ENCODE measurements at regions not wholly inside any gene's neighbourhood (a gene's known extent, or its start where the extent isn't known, plus 50 kb on each side); places are given as distances from the start of the nearest gene placed in this dataset.

- POLR2A ChIA-PET, result interaction anchor here (0.6 kb wide), 1 partner anchor 356 kb away, joined by 3 read pairs; no protein-coding TSS in a partner anchor
- no peak overlapping the region for H3K4me3 ChIP-seq (ENCODE audit: low read depth in 2 of 2, low read length in 1 of 2)
- WGBS (ENCODE audit: low lambda C conversion rate), result 24% methylated on average over 4 of the region's 4 CpGs
- DNase-seq, result no peak
- H3K36me3 ChIP-seq (replicated peaks in 1 of 2; ENCODE audit: control insufficient read depth in 1 of 2, insufficient read depth in 2 of 2, low read length in 1 of 2), result no peaks in the 10 kb centered on the region
- CTCF ChIA-PET, result interaction anchor here (1.4 to 1.6 kb wide), 2 partner anchors 15 to 18 kb away, joined by 3 read pairs; no protein-coding TSS in a partner anchor
- no peaks in the 10 kb centered on the region for H3K27me3 ChIP-seq (ENCODE audit: insufficient read depth)
- H3K9me3 ChIP-seq, result no peaks in the 10 kb centered on the region
- H3K27ac ChIP-seq (ENCODE audit: low read depth in 2 of 2, low read length in 1 of 2), result no peak overlapping the region
- no peaks in the 10 kb centered on the region for H4K20me1 ChIP-seq (ENCODE audit: insufficient read depth)
- H3F3A ChIP-seq (replicated peaks; ENCODE audit: insufficient read depth), result no peaks in the 10 kb centered on the region
- no peaks in the 10 kb centered on the region; a peak in 1 of 4 replicates for H3K4me1 ChIP-seq (ENCODE audit: control insufficient read depth in 1 of 2, insufficient read depth in 2 of 2, low read depth in 1 of 2, low read length in 1 of 2)
- TF ChIP-seq SIN3A (IDR thresholded peaks at IDR 0.05; ENCODE audit: borderline replicate concordance, low read depth, low read length) (no peak), YY1 (IDR thresholded peaks at IDR 0.05; ENCODE audit: low read depth) (no peak), RAD21 (IDR thresholded peaks at IDR 0.05; ENCODE audit: low read length) (no peak), GABPA (IDR thresholded peaks at IDR 0.05; ENCODE audit: low read depth) (no peak), EZH2phosphoT487 (IDR thresholded peaks at IDR 0.05; ENCODE audit: borderline replicate concordance, low read depth) (no peak), ZBTB33 (IDR thresholded peaks at IDR 0.05; ENCODE audit: borderline replicate concordance, low read depth) (no peak), MEF2A (IDR thresholded peaks at IDR 0.05; ENCODE audit: borderline replicate concordance, low read depth) (no peak)
- no peak overlapping the region for H3K4me2 ChIP-seq
- H3K79me2 ChIP-seq (ENCODE audit: insufficient read depth), result no peaks in the 10 kb centered on the region
- no peaks in the 10 kb centered on the region for H3K9me2 ChIP-seq
- no peak overlapping the region for H2AFZ ChIP-seq (ENCODE audit: low read depth)
- H3K9ac ChIP-seq, result no peak overlapping the region
Observed at GRCh38 chr2:406876-407275, 119.0 kb upstream of the ALKAL2 start.

DNA sequence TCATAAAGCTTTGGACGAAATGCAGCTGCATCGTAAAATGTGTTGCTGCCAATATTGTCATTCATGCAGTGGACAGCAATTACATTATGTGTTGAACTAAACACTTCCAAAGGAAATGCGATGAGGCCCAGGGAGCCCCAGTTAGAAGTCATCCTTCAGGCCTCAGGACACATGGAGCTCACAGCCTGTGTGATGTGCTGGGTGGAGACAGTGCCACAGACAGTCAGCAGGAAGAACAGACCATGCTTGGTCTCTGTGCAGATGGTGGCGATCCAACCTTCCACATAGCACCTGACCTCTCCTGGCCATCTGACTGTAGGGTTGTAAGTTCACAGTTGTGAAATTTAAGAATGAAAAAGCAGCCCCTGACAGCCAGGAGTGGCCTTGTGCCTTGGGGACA is 118.3 kb upstream of the ALKAL2 start:
- no peaks in the 10 kb centered on the region for H4K20me1 ChIP-seq (ENCODE audit: insufficient read depth)
- no peaks in the 10 kb centered on the region for H3K36me3 ChIP-seq (replicated peaks in 1 of 2; ENCODE audit: control insufficient read depth in 1 of 2, insufficient read depth in 2 of 2, low read length in 1 of 2)
- no peak overlapping the region for H3K4me2 ChIP-seq
- no peak overlapping the region for H3K9ac ChIP-seq
- no peaks in the 10 kb centered on the region for H3K27me3 ChIP-seq (ENCODE audit: insufficient read depth)
- H3K27ac ChIP-seq (ENCODE audit: low read depth in 2 of 2, low read length in 1 of 2), result no peak overlapping the region
- DNase-seq, result peak; percentile 4
- H3K9me2 ChIP-seq, result no peaks in the 10 kb centered on the region
- H3K4me3 ChIP-seq (ENCODE audit: low read depth in 2 of 2, low read length in 1 of 2), result no peak overlapping the region
- peaks cover 0 to 3% of the 10 kb centered on the region in 2 experiments; a peak in 1 of 4 replicates for H3K4me1 ChIP-seq (ENCODE audit: control insufficient read depth in 1 of 2, insufficient read depth in 2 of 2, low read depth in 1 of 2, low read length in 1 of 2)
- no peaks in the 10 kb centered on the region for H3F3A ChIP-seq (replicated peaks; ENCODE audit: insufficient read depth)
- H3K79me2 ChIP-seq (ENCODE audit: insufficient read depth), result no peaks in the 10 kb centered on the region
- no peaks in the 10 kb centered on the region for H3K9me3 ChIP-seq
- no peak overlapping the region for H2AFZ ChIP-seq (ENCODE audit: low read depth)
- 16% methylated on average over 4 of the region's 4 CpGs for WGBS (ENCODE audit: low lambda C conversion rate)
- POLR2A ChIA-PET, result no interaction called here
- TF ChIP-seq, protein P1, sequence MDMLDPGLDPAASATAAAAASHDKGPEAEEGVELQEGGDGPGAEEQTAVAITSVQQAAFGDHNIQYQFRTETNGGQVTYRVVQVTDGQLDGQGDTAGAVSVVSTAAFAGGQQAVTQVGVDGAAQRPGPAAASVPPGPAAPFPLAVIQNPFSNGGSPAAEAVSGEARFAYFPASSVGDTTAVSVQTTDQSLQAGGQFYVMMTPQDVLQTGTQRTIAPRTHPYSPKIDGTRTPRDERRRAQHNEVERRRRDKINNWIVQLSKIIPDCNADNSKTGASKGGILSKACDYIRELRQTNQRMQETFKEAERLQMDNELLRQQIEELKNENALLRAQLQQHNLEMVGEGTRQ (IDR thresholded peaks at IDR 0.05; ENCODE audit: borderline replicate concordance, low read depth, low read length), result no peak
- TF ChIP-seq SMC3 (IDR thresholded peaks at IDR 0.05; ENCODE audit: low read depth, low read length) (no peak), ELF1 (IDR thresholded peaks at IDR 0.05) (no peak), RXRA (IDR thresholded peaks at IDR 0.05; ENCODE audit: borderline replicate concordance, low read depth) (no peak), GABPA (IDR thresholded peaks at IDR 0.05; ENCODE audit: low read depth) (no peak), GATA2 (CRISPR knock-in tag; IDR thresholded peaks at IDR 0.05) (no peak), FOXM1 (IDR thresholded peaks at IDR 0.05; ENCODE audit: low read depth) (no peak), CHD2 (IDR thresholded peaks at IDR 0.05; ENCODE audit: low read length, partially characterized antibody) (no peak)
- CTCF ChIA-PET, result interaction anchor here (1.4 to 1.6 kb wide), 2 partner anchors 15 to 19 kb away, joined by 3 read pairs; no protein-coding TSS in a partner anchor
